ENCODE measurements at regions not wholly inside any gene's neighbourhood (a gene's known extent, or its start where the extent isn't known, plus 50 kb on each side); places are given as distances from the start of the nearest gene placed in this dataset.
"Not testable (repeated sequence)": the region's sequence is repeated elsewhere in the genome, so short reads cannot be mapped to it uniquely, and the experiment has no call there.

- no peak overlapping the region for H3K27ac ChIP-seq
- TF ChIP-seq CTCF (conservative IDR thresholded peaks at IDR 0.05), result no peak
These were observed 1185.6 kb upstream of the FAM98A start for GRCh38 chr2:34784701-34785100.

DNA sequence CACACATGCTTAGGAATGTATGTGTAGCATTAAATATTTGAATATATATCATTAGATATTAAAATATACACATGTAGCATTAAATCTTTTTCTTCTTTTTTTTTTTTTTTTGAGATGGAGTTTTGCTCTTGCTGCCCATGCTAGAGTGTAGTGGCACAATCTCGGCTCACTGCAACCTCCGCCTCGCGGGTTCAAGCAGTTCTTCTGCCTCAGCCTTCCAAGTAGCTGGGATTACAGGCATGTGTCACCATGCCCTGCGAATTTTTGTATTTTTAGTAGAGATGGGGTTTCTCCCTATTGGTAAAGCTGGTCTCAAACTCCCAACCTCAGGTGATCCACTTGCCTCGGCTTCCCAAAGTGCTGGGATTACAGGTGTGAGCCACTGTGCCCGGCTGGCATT lies 1151.6 kb upstream of the FAM98A start:
- not testable (repeated sequence) for H3K27ac ChIP-seq

- no peak for TF ChIP-seq CTCF (conservative IDR thresholded peaks at IDR 0.05)
- no peak overlapping the region for H3K27ac ChIP-seq
These were observed 1148.5 kb upstream of the FAM98A start for GRCh38 chr2:34747643-34748042.

DNA sequence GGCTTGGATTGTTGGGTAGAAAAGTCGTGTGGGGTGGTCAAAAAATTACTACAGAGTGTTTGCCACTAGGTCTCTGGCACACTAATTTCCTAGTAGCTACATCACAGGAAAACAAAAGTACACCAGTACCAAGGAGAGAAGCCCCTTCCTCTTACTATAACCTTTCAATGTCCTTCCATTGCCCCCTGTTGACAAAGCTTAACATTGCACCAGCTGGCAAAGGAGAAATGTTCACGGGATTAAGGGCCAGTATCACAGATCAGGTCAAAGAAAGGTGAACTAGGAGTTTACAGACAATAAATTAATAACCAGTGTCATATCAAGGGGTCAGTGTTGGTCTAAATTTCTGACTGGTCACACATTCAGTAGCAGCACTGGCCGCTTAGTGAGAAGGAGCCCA lies 1139.6 kb upstream of the FAM98A start:
- no peak for TF ChIP-seq CTCF (conservative IDR thresholded peaks at IDR 0.05)

DNA sequence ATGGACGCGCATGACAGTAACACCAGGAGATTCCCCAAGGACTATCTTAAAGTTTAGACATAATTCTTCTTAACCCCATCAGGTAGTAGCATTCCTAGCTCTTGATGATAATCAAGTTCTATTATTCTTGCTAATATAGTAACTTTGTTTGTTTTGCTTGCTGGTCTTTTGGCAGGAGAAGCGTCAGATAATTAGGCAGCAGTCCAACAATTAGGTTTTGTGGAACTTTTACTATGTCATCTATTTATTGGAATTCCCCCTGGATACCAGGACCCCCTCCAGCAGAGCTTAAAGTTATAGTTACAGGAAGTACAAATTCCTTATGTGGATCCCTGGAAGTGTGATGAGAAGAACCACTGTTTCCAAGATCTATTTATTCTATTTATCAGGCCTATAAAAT lies 1138.0 kb upstream of the FAM98A start:
- no peak for TF ChIP-seq CTCF (conservative IDR thresholded peaks at IDR 0.05)
- no peak overlapping the region for H3K27ac ChIP-seq

More for the DNA sequence above, 1139.6 kb upstream of the FAM98A start:
- H3K27ac ChIP-seq, result no peak overlapping the region

DNA sequence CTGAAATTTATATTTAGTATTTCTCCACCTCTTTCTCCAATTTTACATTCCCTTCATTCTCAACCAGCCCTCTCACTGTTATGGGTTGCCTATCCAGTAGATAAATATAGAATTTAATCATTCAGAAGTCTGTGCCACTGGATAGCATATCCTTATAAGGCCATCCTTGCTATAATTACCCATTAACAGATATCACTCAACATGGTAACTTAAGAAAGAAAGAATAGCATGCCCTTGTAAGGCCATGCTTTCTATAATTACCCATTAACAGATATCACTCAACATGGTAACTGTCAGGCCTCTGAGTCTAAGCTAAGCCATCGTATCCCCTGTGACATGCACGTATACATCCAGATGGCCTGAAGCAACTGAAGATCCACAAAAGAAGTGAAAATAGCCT lies 1137.4 kb upstream of the FAM98A start:
- H3K27ac ChIP-seq, result no peak overlapping the region
- no peak for TF ChIP-seq CTCF (conservative IDR thresholded peaks at IDR 0.05)

DNA sequence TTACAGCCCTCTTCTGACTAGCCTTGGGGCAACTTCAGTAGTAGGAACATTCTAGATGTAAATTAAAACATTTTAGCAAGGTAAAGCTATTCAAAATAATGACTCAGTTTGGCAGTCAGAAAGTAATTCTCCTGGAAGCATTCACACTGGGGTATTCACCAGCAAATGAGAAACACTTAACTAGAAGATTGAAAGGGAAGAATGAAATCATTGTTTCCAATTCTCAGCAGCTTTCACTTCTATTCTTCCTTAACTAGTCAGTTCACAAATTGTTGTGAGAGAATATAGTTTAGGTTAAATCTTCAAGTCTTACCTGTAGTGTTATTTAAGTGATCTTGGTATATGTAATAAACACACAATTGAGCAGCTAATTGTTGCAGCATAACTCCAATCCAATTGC lies 1135.6 kb upstream of the FAM98A start:
- no peak overlapping the region for H3K27ac ChIP-seq
- no peak for TF ChIP-seq CTCF (conservative IDR thresholded peaks at IDR 0.05)

DNA sequence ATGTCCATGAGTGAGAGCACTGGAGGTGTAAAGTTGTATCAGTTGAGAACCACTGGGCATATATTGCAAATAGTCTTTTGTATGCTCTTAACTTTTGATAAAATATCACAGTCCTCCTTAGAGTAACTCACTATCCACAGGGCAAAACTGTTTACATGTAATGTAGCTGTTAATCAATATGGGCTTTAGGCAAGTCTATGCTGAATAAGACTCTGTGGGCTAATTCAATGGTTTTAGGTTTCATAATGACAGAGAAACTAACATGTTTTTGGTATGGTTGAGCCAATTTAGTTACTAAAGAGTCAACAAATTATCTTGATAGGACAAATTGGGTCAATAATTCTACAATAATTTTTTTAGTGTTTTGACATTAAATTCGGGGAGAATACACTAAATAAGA lies 1134.9 kb upstream of the FAM98A start:
- H3K27ac ChIP-seq, result no peak overlapping the region
- no peak for TF ChIP-seq CTCF (conservative IDR thresholded peaks at IDR 0.05)

Data from VCaP (cell line).